ENCODE measurements at regions not wholly inside any gene's neighbourhood (a gene's known extent, or its start where the extent isn't known, plus 50 kb on each side); places are given as distances from the start of the nearest gene placed in this dataset.

GRCh38 chr11:128179039-128179438 is 408.3 kb downstream of the ETS1 start:
- TF ChIP-seq CTCF (IDR thresholded peaks at IDR 0.05; ENCODE audit: low read depth, low read length, missing control alignments) = no peak
- H3K4me3 ChIP-seq (ENCODE audit: low read depth, low read length) = no peak overlapping the region
- DNase-seq (ENCODE audit: low read depth) = no peak

- H3K4me3 ChIP-seq (ENCODE audit: low read depth, low read length) = no peak overlapping the region
- DNase-seq (ENCODE audit: low read depth) = no peak
- no peak for TF ChIP-seq CTCF (IDR thresholded peaks at IDR 0.05; ENCODE audit: low read depth, low read length, missing control alignments)
Measured at GRCh38 chr11:128174465-128175291, 412.7 kb downstream of the ETS1 start.

GRCh38 chr11:128172046-128172878 is 415.1 kb downstream of the ETS1 start:
- DNase-seq (ENCODE audit: low read depth) = peak; percentile 42
- TF ChIP-seq CTCF (IDR thresholded peaks at IDR 0.05; ENCODE audit: low read depth, low read length, missing control alignments) = peak; percentile 70
- H3K4me3 ChIP-seq (ENCODE audit: low read depth, low read length) = no peak overlapping the region

- H3K4me3 ChIP-seq (ENCODE audit: low read depth, low read length) = no peak overlapping the region
- TF ChIP-seq CTCF (IDR thresholded peaks at IDR 0.05; ENCODE audit: low read depth, low read length, missing control alignments) = no peak
- no peak for DNase-seq (ENCODE audit: low read depth)
Measured at GRCh38 chr11:128171506-128171905, 415.9 kb downstream of the ETS1 start.

- no peak overlapping the region for H3K4me3 ChIP-seq (ENCODE audit: low read depth, low read length)
- no peak for DNase-seq (ENCODE audit: low read depth)
- TF ChIP-seq CTCF (IDR thresholded peaks at IDR 0.05; ENCODE audit: low read depth, low read length, missing control alignments) = no peak
Measured at GRCh38 chr11:128165572-128165971, 421.8 kb downstream of the ETS1 start.

GRCh38 chr11:128164080-128164741 is 423.1 kb downstream of the ETS1 start:
- DNase-seq (ENCODE audit: low read depth) = no peak
- no peak for TF ChIP-seq CTCF (IDR thresholded peaks at IDR 0.05; ENCODE audit: low read depth, low read length, missing control alignments)
- no peak overlapping the region for H3K4me3 ChIP-seq (ENCODE audit: low read depth, low read length)

Data from GM12864 (cell line).